ENCODE measurements at regions not wholly inside any gene's neighbourhood (a gene's known extent, or its start where the extent isn't known, plus 50 kb on each side); places are given as distances from the start of the nearest gene placed in this dataset.

DNA sequence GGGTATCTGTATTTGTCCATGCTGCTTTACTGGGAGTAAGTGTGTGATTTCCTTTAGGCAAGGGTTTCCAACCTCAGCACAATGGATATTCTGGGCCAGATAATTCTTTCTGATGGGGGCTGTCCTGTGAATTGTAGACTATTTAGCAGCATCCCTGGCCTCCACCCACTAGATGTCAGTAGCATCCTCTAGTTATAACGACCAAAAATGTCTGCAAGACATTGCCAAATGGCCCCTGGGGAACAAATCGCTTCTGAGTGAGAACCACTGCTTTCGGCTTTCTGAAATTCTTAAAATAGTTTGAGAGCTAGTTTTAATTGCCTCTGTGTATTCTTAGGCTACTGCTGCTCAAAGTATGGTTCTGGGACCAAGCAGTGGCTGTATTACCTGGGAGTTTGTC, 81.2 kb upstream of the GPM6B start:
- no peak overlapping the region for H3K4me3 Mint-ChIP-seq
- no peak overlapping the region for H3K27ac Mint-ChIP-seq
- no peaks in the 10 kb centered on the region for H3K4me1 Mint-ChIP-seq
- ChIA-PET POLR2A (no interaction called here), CTCF (no interaction called here)
- no peaks in the 10 kb centered on the region for H3K9me3 Mint-ChIP-seq
- peaks cover 6% of the 10 kb centered on the region for H3K27me3 Mint-ChIP-seq
- DNase-seq = no peak
- H3K36me3 Mint-ChIP-seq (ENCODE audit: low read depth) = no peaks in the 10 kb centered on the region

- CTCF ChIA-PET = no interaction called here
These were observed 80.7 kb upstream of the GPM6B start for GRCh38 chrX:13897566-13897965.

DNA sequence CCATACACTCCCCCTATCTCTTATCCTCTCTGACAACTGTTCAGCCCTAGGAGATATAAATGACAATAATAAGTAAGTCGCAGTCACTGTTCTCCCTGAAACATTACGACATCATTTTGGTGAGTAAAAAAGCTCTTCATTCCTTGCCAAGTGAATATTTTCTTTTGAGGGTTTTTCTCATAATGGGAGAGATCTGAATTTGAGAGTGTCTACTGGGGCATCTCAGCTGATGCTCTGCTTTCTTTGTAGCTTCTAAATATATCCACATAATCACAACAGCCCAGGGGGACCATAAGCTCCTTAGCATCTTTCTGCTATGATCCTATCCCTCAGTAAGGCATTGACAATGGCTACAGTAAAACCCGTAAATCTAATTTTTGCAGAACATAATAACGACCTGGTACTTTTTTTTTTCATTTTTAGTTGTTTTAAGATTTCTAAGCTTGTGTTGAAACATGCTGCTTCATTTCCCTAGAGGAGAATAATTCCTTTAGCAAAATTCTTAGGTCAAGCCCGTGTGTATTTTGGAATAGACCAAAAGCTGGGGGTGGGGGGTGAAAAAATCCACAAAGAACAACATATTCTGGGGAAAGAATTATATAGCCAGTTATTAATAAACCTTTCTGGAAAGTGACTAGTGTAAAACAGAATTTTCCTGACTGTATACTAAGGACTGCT, 78.1 kb upstream of the GPM6B start:
- DNase-seq = no peak
- CTCF ChIA-PET = interaction anchor here (0.7 kb wide), 1 partner anchor 376 kb away, joined by 4 read pairs; no protein-coding TSS in a partner anchor
- peaks cover 6% of the 10 kb centered on the region for H3K27me3 Mint-ChIP-seq
- H3K4me3 Mint-ChIP-seq = no peak overlapping the region
- POLR2A ChIA-PET = no interaction called here
- no peak overlapping the region for H3K27ac Mint-ChIP-seq
- H3K9me3 Mint-ChIP-seq = no peaks in the 10 kb centered on the region
- no peaks in the 10 kb centered on the region for H3K4me1 Mint-ChIP-seq
- H3K36me3 Mint-ChIP-seq (ENCODE audit: low read depth) = no peaks in the 10 kb centered on the region

More at GRCh38 chrX:13897566-13897965, 80.7 kb upstream of the GPM6B start:
- no peak overlapping the region for H3K27ac Mint-ChIP-seq
- POLR2A ChIA-PET = no interaction called here
- no peaks in the 10 kb centered on the region for H3K9me3 Mint-ChIP-seq
- no peak overlapping the region for H3K4me3 Mint-ChIP-seq
- H3K36me3 Mint-ChIP-seq (ENCODE audit: low read depth) = no peaks in the 10 kb centered on the region
- DNase-seq = no peak
- peaks cover 5% of the 10 kb centered on the region for H3K27me3 Mint-ChIP-seq
- H3K4me1 Mint-ChIP-seq = no peaks in the 10 kb centered on the region

GRCh38 chrX:13893826-13894225, 76.9 kb upstream of the GPM6B start:
- ChIA-PET CTCF (no interaction called here), POLR2A (no interaction called here)
- Mint-ChIP-seq H3K27ac (no peak overlapping the region), H3K9me3 (no peaks in the 10 kb centered on the region), H3K4me3 (no peak overlapping the region), H3K4me1 (no peaks in the 10 kb centered on the region), H3K27me3 (peaks cover 5% of the 10 kb centered on the region), H3K36me3 (ENCODE audit: low read depth) (no peaks in the 10 kb centered on the region)
- no peak for DNase-seq

- ChIA-PET CTCF (no interaction called here), POLR2A (no interaction called here)
- no peaks in the 10 kb centered on the region for H3K36me3 Mint-ChIP-seq (ENCODE audit: low read depth)
- H3K4me3 Mint-ChIP-seq = no peak overlapping the region
- peaks cover 5% of the 10 kb centered on the region for H3K27me3 Mint-ChIP-seq
- no peak overlapping the region for H3K27ac Mint-ChIP-seq
- no peak for DNase-seq
- no peaks in the 10 kb centered on the region for H3K9me3 Mint-ChIP-seq
- H3K4me1 Mint-ChIP-seq = no peaks in the 10 kb centered on the region
These were observed 76.0 kb upstream of the GPM6B start for GRCh38 chrX:13892856-13893255.

- CTCF ChIA-PET = no interaction called here
- POLR2A ChIA-PET = no interaction called here
- Mint-ChIP-seq H3K4me3 (no peak overlapping the region), H3K27me3 (peaks cover 4% of the 10 kb centered on the region), H3K9me3 (no peaks in the 10 kb centered on the region), H3K36me3 (ENCODE audit: low read depth) (no peaks in the 10 kb centered on the region), H3K27ac (no peak overlapping the region), H3K4me1 (no peaks in the 10 kb centered on the region)
- no peak for DNase-seq
These were observed 74.7 kb upstream of the GPM6B start for GRCh38 chrX:13891377-13892140.

- POLR2A ChIA-PET = no interaction called here
- Mint-ChIP-seq H3K4me1 (no peaks in the 10 kb centered on the region), H3K27me3 (peaks cover 4% of the 10 kb centered on the region), H3K27ac (no peak overlapping the region), H3K4me3 (no peak overlapping the region), H3K36me3 (ENCODE audit: low read depth) (no peaks in the 10 kb centered on the region), H3K9me3 (no peaks in the 10 kb centered on the region)
- DNase-seq = no peak
- CTCF ChIA-PET = no interaction called here
These were observed 73.9 kb upstream of the GPM6B start for GRCh38 chrX:13890806-13891205.

DNA sequence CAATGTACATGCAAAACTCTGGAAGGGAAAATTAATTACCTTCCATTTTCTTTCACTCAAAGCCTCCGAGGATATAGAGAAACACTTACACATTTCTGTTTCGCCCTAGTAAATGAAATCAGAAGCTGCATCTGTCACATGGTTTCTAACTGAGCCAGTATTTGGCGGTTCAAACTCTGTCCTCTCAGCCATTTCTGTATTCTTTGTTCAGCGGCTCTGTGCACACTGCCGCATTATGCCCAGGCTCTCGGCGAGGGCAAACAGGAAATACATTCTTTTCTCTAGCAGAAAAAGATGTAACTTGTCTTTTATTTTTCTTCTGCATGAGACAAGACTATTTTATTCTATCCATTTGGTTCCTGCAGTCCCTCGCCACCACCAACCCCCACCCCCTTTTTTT, 71.4 kb upstream of the GPM6B start:
- H3K9me3 Mint-ChIP-seq = no peaks in the 10 kb centered on the region
- no peaks in the 10 kb centered on the region for H3K36me3 Mint-ChIP-seq (ENCODE audit: low read depth)
- POLR2A ChIA-PET = no interaction called here
- H3K4me3 Mint-ChIP-seq = no peak overlapping the region
- CTCF ChIA-PET = no interaction called here
- H3K27ac Mint-ChIP-seq = no peak overlapping the region
- DNase-seq = no peak
- H3K27me3 Mint-ChIP-seq = peaks cover 4% of the 10 kb centered on the region
- no peaks in the 10 kb centered on the region for H3K4me1 Mint-ChIP-seq

- no peaks in the 10 kb centered on the region for H3K4me1 Mint-ChIP-seq
- no peak overlapping the region for H3K4me3 Mint-ChIP-seq
- no peaks in the 10 kb centered on the region for H3K36me3 Mint-ChIP-seq (ENCODE audit: low read depth)
- no peak for DNase-seq
- ChIA-PET POLR2A (no interaction called here), CTCF (no interaction called here)
- no peaks in the 10 kb centered on the region for H3K9me3 Mint-ChIP-seq
- no peaks in the 10 kb centered on the region for H3K27me3 Mint-ChIP-seq
- H3K27ac Mint-ChIP-seq = no peak overlapping the region
These were observed 68.7 kb upstream of the GPM6B start for GRCh38 chrX:13885591-13885990.

DNA sequence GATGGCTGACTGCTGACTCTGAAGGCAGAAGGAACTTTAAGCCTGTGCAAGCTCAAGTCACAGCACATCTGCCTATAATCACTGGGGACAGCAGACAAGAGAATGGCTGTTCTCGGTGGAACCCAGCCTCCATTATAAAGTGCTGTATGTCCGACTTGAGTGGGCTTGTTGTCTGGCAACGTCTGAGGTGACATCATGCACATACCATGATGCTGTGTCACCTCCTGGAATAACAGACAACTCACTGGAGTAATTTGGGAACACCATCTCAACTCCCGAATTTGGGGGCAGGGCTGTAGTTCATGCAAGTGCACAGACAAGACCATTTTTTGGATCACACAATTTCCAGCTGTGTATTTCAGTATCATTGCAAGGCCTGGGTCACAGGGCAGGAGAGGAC, 59.8 kb upstream of the GPM6B start:
- H3K27me3 Mint-ChIP-seq = no peaks in the 10 kb centered on the region
- no peaks in the 10 kb centered on the region for H3K4me1 Mint-ChIP-seq
- no peak overlapping the region for H3K27ac Mint-ChIP-seq
- H3K9me3 Mint-ChIP-seq = no peaks in the 10 kb centered on the region
- no peak overlapping the region for H3K4me3 Mint-ChIP-seq
- no peak for DNase-seq
- ChIA-PET CTCF (no interaction called here), POLR2A (no interaction called here)
- no peaks in the 10 kb centered on the region for H3K36me3 Mint-ChIP-seq (ENCODE audit: low read depth)

DNA sequence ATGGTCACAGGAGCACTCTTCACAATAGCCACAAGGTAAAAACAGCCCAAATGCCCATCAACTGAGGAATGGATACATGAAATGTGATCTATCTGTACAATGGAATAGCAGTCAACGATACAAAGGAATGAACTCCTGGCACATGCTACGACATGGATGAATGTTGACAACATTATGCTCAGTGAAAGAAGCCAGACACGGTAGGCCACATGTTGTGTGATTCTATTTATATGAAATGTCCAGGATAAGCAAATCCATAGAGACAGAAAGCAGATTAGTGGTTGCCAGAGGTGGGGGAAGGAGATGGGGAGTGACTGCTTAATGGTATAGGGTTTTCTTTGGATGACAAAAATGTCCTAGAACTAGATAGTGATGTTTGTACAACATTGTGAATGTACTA, 58.7 kb upstream of the GPM6B start:
- Mint-ChIP-seq H3K36me3 (ENCODE audit: low read depth) (no peaks in the 10 kb centered on the region), H3K9me3 (no peaks in the 10 kb centered on the region), H3K4me3 (no peak overlapping the region), H3K4me1 (no peaks in the 10 kb centered on the region), H3K27ac (no peak overlapping the region), H3K27me3 (no peaks in the 10 kb centered on the region)
- POLR2A ChIA-PET = no interaction called here
- DNase-seq = no peak
- CTCF ChIA-PET = no interaction called here

GRCh38 chrX:13868591-13868990, 51.7 kb upstream of the GPM6B start:
- H3K27me3 Mint-ChIP-seq = peaks cover 13% of the 10 kb centered on the region
- no peaks in the 10 kb centered on the region for H3K36me3 Mint-ChIP-seq (ENCODE audit: low read depth)
- DNase-seq = no peak
- no peaks in the 10 kb centered on the region for H3K4me1 Mint-ChIP-seq
- no peak overlapping the region for H3K27ac Mint-ChIP-seq
- H3K4me3 Mint-ChIP-seq = no peak overlapping the region
- ChIA-PET POLR2A (no interaction called here), CTCF (no interaction called here)
- no peaks in the 10 kb centered on the region for H3K9me3 Mint-ChIP-seq

Measured in activated CD4-positive, alpha-beta memory T cell treated with anti-CD3 and anti-CD28 coated beads, Interleukin-2, amount 10 ng/mL, durations not matched to agents 7 days and 5 days (primary cell).